Thoracic aorta (tissue), 2 donors: ENCODE measurements at regions not wholly inside any gene's neighbourhood (a gene's known extent, or its start where the extent isn't known, plus 50 kb on each side); places are given as distances from the start of the nearest gene placed in this dataset.

Experiments used
- ATAC-seq: fragments of 150-250 bp; one replicate; pipeline ENCODE4 v1.8.0; 2017; ENCODE audit warnings: low read depth; ENCODE audit not compliant: insufficient number of reproducible peaks, low FRiP score
- DNase-seq: peaks from one replicate; pipeline ENCODE4 v3.0.0-alpha.2; 2020; ENCODE audit warnings: low spot score
- H3K27ac ChIP-seq, 2 donors: fragments of 200-600 bp; sonication (generic); 1 replicate in 1 of 2; 2 replicates in 1 of 2; pipeline ENCODE4 v1.5.1; 2016; ENCODE audit warnings: mild to moderate bottlenecking in 2 of 2, moderate library complexity in 2 of 2
- H3K27me3 ChIP-seq: fragments of 200-600 bp; sonication (generic); replicated peaks from 2 replicates; pipeline ENCODE4 v1.6.0; 2016; ENCODE audit warnings: mild to moderate bottlenecking; ENCODE audit not compliant: insufficient read depth
- H3K36me3 ChIP-seq: fragments of 200-600 bp; sonication (generic); one replicate; pipeline ENCODE4 v1.5.1; 2016
- H3K4me1 ChIP-seq, 2 donors: fragments of 200-600 bp; sonication (generic); 1 replicate in 1 of 2; 2 replicates in 1 of 2; pipeline versions ENCODE4 v1.5.1 to v1.6.0; 2016; ENCODE audit warnings: low read depth in 2 of 2, mild to moderate bottlenecking in 1 of 2; ENCODE audit not compliant: control insufficient read depth in 1 of 2
- H3K4me3 ChIP-seq: fragments of 200-600 bp; sonication (generic); 2 replicates; pipeline ENCODE4 v1.5.1; 2016; ENCODE audit warnings: mild to moderate bottlenecking
- H3K9me3 ChIP-seq: fragments of 200-600 bp; sonication (generic); 2 replicates; pipeline ENCODE4 v1.5.1; 2016
- TF ChIP-seq, protein P1 (sequence below): fragments of 200-600 bp; sonication (generic); IDR thresholded peaks from one replicate; pipeline ENCODE4 v1.5.1; 2019; ENCODE audit warnings: antibody characterized with exemption

DNA sequence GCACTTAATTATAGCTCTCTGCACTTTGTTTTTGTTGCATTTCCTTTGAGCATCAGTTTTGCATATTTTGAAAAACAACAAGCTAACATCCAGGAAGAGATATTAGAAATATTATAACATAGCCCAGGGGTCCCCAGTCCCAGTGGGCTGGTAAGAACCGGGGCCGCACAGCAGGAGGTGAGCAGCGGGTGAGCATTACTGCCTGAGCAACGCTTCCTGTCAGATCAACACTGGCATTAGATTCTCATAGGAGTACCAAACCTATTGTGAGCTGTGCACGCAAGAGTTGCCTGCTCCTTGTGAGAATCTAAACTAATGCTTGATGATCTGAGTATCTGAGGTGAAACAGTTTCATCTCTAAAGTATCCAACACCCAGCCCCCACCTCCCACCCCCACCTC lies 675.9 kb upstream of the ZNF608 start:
- no peaks in the 10 kb centered on the region for H3K4me1 ChIP-seq
- H3K36me3 ChIP-seq = no peaks in the 10 kb centered on the region
- H3K27ac ChIP-seq = no peak overlapping the region
- no peak for ATAC-seq
- no peak for DNase-seq
- no peak overlapping the region for H3K4me3 ChIP-seq
- TF ChIP-seq, protein P1, sequence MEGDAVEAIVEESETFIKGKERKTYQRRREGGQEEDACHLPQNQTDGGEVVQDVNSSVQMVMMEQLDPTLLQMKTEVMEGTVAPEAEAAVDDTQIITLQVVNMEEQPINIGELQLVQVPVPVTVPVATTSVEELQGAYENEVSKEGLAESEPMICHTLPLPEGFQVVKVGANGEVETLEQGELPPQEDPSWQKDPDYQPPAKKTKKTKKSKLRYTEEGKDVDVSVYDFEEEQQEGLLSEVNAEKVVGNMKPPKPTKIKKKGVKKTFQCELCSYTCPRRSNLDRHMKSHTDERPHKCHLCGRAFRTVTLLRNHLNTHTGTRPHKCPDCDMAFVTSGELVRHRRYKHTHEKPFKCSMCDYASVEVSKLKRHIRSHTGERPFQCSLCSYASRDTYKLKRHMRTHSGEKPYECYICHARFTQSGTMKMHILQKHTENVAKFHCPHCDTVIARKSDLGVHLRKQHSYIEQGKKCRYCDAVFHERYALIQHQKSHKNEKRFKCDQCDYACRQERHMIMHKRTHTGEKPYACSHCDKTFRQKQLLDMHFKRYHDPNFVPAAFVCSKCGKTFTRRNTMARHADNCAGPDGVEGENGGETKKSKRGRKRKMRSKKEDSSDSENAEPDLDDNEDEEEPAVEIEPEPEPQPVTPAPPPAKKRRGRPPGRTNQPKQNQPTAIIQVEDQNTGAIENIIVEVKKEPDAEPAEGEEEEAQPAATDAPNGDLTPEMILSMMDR = no peak
- no peaks in the 10 kb centered on the region for H3K9me3 ChIP-seq
- no peaks in the 10 kb centered on the region for H3K27me3 ChIP-seq

DNA sequence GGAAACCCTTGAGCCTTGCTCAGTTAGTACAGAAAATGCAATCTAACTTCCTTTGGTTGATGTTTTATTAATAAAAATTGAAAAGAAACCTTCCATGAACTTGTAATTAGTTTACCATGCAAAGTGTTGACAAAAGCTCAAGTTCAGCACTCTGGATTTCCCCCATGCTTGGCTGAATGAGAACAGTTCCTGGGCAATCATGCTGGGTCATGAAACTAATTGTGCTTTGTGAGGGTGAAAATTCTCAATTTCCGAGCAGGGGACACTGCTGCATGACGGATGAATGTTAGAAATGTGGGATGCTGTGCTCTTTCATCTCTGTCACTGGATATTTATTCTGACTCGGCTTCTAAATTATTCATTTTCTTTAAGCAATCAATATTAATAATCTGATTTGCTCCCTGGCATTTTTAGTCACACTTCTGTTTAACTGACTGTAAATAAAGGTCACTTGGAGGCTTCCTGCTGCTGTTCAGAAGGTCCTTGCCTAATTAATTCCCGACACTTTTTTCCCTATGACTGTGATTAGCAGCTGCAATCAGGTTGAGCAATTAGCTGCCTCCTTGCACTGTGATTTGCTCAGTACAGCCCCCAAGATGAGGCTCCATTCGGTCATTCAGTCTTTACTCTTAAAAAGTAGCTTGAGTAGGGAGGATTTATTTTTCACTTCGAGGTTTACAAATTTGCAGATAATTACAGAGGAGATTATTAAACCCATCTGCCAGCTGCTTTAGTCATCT lies 678.1 kb upstream of the ZNF608 start:
- DNase-seq = no peak
- Histone ChIP-seq H3K27ac (no peak overlapping the region), H3K4me3 (no peak overlapping the region), H3K27me3 (no peaks in the 10 kb centered on the region), H3K36me3 (no peaks in the 10 kb centered on the region), H3K9me3 (no peaks in the 10 kb centered on the region), H3K4me1 (no peaks in the 10 kb centered on the region)
- TF ChIP-seq, protein P1 = no peak
- no peak for ATAC-seq

DNA sequence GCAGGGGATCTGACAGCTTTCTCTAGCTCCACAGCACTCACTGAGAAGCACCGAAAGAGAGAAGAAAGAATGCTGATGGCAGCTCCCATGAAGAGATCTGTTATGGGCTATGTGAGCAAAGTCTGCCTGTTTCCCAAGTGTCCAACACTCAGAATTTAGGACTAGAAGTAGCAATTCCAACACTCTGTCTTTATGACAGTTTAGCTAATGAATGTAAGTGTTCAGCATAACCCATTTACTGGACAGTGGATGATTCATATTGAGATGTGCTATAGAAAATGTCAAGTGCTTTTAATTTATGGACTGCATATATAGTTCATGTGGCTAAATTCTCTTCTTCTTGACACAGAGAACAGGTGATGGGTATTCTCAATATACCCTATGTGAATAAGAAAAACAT lies 683.1 kb upstream of the ZNF608 start:
- no peak overlapping the region for H3K27ac ChIP-seq
- H3K36me3 ChIP-seq = no peaks in the 10 kb centered on the region
- no peak overlapping the region for H3K4me3 ChIP-seq
- H3K4me1 ChIP-seq = no peaks in the 10 kb centered on the region
- DNase-seq (no peak), ATAC-seq (no peak)
- no peaks in the 10 kb centered on the region for H3K27me3 ChIP-seq
- TF ChIP-seq, protein P1 = no peak
- H3K9me3 ChIP-seq = no peaks in the 10 kb centered on the region

DNA sequence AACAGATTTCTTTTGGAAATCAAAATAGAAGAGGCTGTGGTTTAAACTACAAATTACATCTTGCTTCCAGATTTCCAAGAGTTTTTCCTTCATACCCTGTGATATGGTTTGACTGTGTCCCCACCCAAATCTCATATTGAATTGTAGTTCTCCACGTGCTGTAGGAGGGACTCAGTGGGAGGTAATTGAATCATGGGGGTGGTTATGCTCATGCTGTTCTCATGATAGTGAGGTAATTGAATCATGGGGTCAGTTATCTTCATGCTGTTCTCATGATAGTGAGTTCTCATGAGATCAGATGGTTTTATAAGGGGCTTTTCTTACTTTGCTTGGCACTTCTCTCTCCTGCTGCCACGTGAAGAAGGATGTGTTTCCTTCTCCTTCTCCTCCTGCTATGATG lies 687.0 kb upstream of the ZNF608 start:
- ATAC-seq = no peak
- TF ChIP-seq, protein P1 = no peak

DNA sequence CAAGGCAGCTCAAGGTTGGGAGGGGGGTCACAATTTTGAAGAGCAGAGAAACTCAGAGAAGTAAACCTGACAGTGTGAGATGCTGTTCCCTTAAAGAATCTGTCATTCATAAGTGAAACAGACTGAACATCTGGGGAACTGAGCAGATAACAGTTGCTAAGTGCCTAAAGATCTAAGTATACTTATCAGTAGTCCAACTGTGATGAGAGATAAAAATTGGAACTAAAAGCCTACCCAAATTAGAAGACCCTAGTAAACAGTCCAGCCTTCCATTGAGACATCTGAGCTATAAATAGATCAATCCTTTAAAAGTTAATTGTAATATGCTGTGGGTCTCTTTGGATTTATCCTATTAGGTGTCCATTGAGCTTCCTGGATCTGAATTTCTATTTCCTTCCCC lies 692.8 kb upstream of the ZNF608 start:
- DNase-seq (no peak), ATAC-seq (no peak)
- Histone ChIP-seq H3K9me3 (peaks cover 5% of the 10 kb centered on the region), H3K36me3 (no peaks in the 10 kb centered on the region), H3K27me3 (no peaks in the 10 kb centered on the region), H3K4me3 (no peak overlapping the region), H3K27ac (no peak overlapping the region), H3K4me1 (no peaks in the 10 kb centered on the region)
- TF ChIP-seq, protein P1 = no peak

More for the DNA sequence above, 687.0 kb upstream of the ZNF608 start:
- DNase-seq = no peak
- H3K27ac ChIP-seq = no peak overlapping the region
- H3K9me3 ChIP-seq = no peaks in the 10 kb centered on the region
- no peak overlapping the region for H3K4me3 ChIP-seq
- no peaks in the 10 kb centered on the region for H3K27me3 ChIP-seq
- no peaks in the 10 kb centered on the region for H3K4me1 ChIP-seq
- no peaks in the 10 kb centered on the region for H3K36me3 ChIP-seq
